SU-DHL-6 (cell line): ENCODE measurements at regions not wholly inside any gene's neighbourhood (a gene's known extent, or its start where the extent isn't known, plus 50 kb on each side); places are given as distances from the start of the nearest gene placed in this dataset.

Experiments
- H2AFZ ChIP-seq: fragments of 200-600 bp; sonication (generic); 2 replicates; pipeline ENCODE4 v1.6.1; 2014; ENCODE audit warnings: low read depth, mild to moderate bottlenecking, moderate library complexity, mixed read lengths, antibody characterized with exemption, low read length; ENCODE audit not compliant: severe bottlenecking
- H3F3A ChIP-seq: fragments of 200-600 bp; shearing (Covaris generic); 2 replicates; pipeline ENCODE4 v1.6.0; 2016; ENCODE audit warnings: antibody characterized with exemption, mild to moderate bottlenecking; ENCODE audit not compliant: insufficient read depth
- H3K27ac ChIP-seq: fragments of 200-600 bp; sonication (generic); 2 replicates; pipeline ENCODE4 v1.5.1; 2016; ENCODE audit warnings: low read depth, mild to moderate bottlenecking, low read length, moderate library complexity, mixed read lengths
- H3K27me3 ChIP-seq: fragments of 200-600 bp; sonication (generic), shearing (Covaris generic); 2 replicates; pipeline ENCODE4 v1.6.0; 2014; ENCODE audit warnings: mild to moderate bottlenecking, low read length
- H3K36me3 ChIP-seq: fragments of 200-600 bp; sonication (generic); 2 replicates; pipeline ENCODE4 v1.6.1; 2014; ENCODE audit warnings: mild to moderate bottlenecking, low read length, mixed read lengths
- H3K4me2 ChIP-seq: fragments of 300-600, 200-600 bp; shearing (Covaris generic), sonication (generic); 2 replicates; pipeline ENCODE4 v1.6.0; 2014; ENCODE audit warnings: low read length, low read depth, mild to moderate bottlenecking; ENCODE audit not compliant: poor library complexity, severe bottlenecking
- H3K4me3 ChIP-seq: fragments of 200-600 bp; sonication (generic); 2 replicates; pipeline ENCODE4 v1.5.1; 2014; ENCODE audit warnings: antibody characterized with exemption, low read length, mild to moderate bottlenecking, mixed read lengths; ENCODE audit not compliant: insufficient read depth, poor library complexity, severe bottlenecking
- H3K79me2 ChIP-seq: fragments of 200-600 bp; sonication (generic); 2 replicates; pipeline ENCODE4 v1.6.1; 2014; ENCODE audit warnings: mild to moderate bottlenecking, low read length, moderate library complexity; ENCODE audit not compliant: insufficient read depth
- H3K9ac ChIP-seq: fragments of 200-600 bp; sonication (generic); 2 replicates; pipeline ENCODE4 v1.7.0; 2014; ENCODE audit warnings: mild to moderate bottlenecking, low read length
- H3K9me2 ChIP-seq: fragments of 200-600 bp; sonication (generic); replicated peaks from 2 replicates; pipeline ENCODE4 v1.6.1; 2014; ENCODE audit warnings: low read length; ENCODE audit not compliant: insufficient read depth
- H3K9me3 ChIP-seq: fragments of 200-600 bp; sonication (generic); 2 replicates; pipeline ENCODE4 v1.6.1; 2014; ENCODE audit warnings: low read length, mixed read lengths; ENCODE audit not compliant: insufficient read depth
- H4K20me1 ChIP-seq: fragments of 200-600 bp; sonication (generic); 2 replicates; pipeline ENCODE4 v1.6.1; 2014; ENCODE audit warnings: low read depth, mild to moderate bottlenecking, antibody characterized with exemption, low read length, moderate library complexity, mixed read lengths
- EZH2phosphoT487 ChIP-seq: fragments of 200-600 bp; sonication (generic), shearing (Covaris generic); conservative IDR thresholded peaks from 2 replicates; pipeline ENCODE4 v1.6.1; 2018; ENCODE audit warnings: mild to moderate bottlenecking, antibody characterized with exemption, low read length, moderate library complexity, mixed read lengths
- TF ChIP-seq, protein P1 (sequence below): fragments of 200-600 bp; sonication (generic); IDR thresholded peaks from one replicate; pipeline ENCODE4 v1.5.1; 2017; ENCODE audit warnings: antibody characterized with exemption, mild to moderate bottlenecking, low read length, moderate library complexity; ENCODE audit not compliant: insufficient read depth, poor library complexity, severe bottlenecking

DNA sequence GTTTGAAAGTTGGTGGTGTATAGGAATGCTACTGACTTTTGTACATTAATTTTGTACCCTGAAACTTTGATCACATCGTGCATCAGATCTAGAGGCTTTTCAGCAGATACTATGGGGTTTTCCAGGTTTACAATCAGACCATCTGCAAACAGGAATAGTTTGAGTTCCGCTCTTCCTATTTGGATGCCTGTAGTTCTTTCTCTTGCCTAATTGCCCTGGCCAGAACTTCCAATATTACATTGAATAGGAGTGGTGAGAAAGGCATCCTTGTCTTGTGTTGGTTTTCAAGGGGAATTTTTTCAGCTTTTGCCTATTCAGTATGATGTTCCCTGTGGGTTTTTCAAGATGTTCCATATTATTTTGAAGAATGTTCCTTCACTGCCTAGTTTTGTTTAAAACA, 633.5 kb downstream of the KCNJ3 start:
- no peak overlapping the region for H3K9ac ChIP-seq
- no peak overlapping the region for H3K4me3 ChIP-seq
- no peaks in the 10 kb centered on the region for H3K9me3 ChIP-seq
- no peak overlapping the region for H3K4me2 ChIP-seq
- no peaks in the 10 kb centered on the region for H3K27me3 ChIP-seq
- no peaks in the 10 kb centered on the region for H3F3A ChIP-seq
- H3K27ac ChIP-seq = no peak overlapping the region
- no peaks in the 10 kb centered on the region for H3K9me2 ChIP-seq
- H3K36me3 ChIP-seq = no peaks in the 10 kb centered on the region
- no peaks in the 10 kb centered on the region for H3K79me2 ChIP-seq
- H4K20me1 ChIP-seq = no peaks in the 10 kb centered on the region
- no peak overlapping the region for H2AFZ ChIP-seq
- TF ChIP-seq EZH2phosphoT487 = no peak
- TF ChIP-seq, protein P1, sequence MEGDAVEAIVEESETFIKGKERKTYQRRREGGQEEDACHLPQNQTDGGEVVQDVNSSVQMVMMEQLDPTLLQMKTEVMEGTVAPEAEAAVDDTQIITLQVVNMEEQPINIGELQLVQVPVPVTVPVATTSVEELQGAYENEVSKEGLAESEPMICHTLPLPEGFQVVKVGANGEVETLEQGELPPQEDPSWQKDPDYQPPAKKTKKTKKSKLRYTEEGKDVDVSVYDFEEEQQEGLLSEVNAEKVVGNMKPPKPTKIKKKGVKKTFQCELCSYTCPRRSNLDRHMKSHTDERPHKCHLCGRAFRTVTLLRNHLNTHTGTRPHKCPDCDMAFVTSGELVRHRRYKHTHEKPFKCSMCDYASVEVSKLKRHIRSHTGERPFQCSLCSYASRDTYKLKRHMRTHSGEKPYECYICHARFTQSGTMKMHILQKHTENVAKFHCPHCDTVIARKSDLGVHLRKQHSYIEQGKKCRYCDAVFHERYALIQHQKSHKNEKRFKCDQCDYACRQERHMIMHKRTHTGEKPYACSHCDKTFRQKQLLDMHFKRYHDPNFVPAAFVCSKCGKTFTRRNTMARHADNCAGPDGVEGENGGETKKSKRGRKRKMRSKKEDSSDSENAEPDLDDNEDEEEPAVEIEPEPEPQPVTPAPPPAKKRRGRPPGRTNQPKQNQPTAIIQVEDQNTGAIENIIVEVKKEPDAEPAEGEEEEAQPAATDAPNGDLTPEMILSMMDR = no peak

DNA sequence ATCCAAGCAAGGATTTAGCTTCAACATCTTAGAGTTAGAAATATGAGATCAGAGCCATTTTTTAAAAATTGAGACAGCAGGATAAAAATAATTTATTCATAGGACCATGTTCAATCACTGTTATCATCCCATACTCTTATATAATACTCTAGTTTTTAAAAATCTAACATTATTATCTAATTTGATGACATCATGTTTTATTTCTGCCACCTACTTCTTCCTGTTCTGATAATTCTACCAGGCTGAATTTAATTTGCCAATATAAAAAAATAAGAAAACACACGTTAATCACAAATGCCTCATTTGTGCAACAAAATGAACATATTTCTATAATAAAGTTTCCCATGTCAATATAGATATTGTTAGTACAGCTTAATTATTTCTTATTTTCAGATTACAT, 621.7 kb downstream of the KCNJ3 start:
- Histone ChIP-seq H3K9me3 (no peaks in the 10 kb centered on the region), H3K27ac (no peak overlapping the region), H3K4me2 (no peak overlapping the region), H3K4me3 (no peak overlapping the region), H3K27me3 (no peaks in the 10 kb centered on the region; the same call in 1 of the 2 replicates), H4K20me1 (no peaks in the 10 kb centered on the region), H3F3A (no peaks in the 10 kb centered on the region), H3K79me2 (no peaks in the 10 kb centered on the region), H2AFZ (no peak overlapping the region), H3K9ac (no peak overlapping the region), H3K36me3 (no peaks in the 10 kb centered on the region), H3K9me2 (no peaks in the 10 kb centered on the region)
- TF ChIP-seq EZH2phosphoT487 = no peak
- TF ChIP-seq, protein P1 = no peak

DNA sequence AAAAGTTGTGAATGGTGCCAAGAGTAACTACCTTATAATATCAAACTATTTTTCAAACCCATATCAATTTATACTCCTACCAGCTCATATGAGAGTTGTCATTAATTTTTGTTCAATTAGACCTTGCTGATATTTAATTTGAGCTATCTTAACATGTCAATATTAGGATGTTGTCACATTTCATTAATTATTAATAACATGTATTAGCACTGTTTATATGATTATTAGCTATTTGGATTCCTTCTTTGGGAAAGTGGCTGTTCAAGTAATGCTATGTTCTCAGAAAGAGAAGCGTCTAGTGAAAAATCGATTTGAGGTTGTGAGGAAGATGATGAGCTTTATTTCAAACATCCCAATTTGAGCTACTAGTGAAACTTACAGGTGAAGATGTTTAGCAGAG, 620.2 kb downstream of the KCNJ3 start:
- Histone ChIP-seq H3K27ac (no peak overlapping the region), H3K79me2 (no peaks in the 10 kb centered on the region), H2AFZ (no peak overlapping the region), H3K9me3 (no peaks in the 10 kb centered on the region), H3K36me3 (no peaks in the 10 kb centered on the region), H4K20me1 (no peaks in the 10 kb centered on the region), H3K9ac (no peak overlapping the region), H3K27me3 (no peaks in the 10 kb centered on the region; the same call in 1 of the 2 replicates), H3K4me3 (no peak overlapping the region), H3F3A (no peaks in the 10 kb centered on the region), H3K9me2 (no peaks in the 10 kb centered on the region), H3K4me2 (no peak overlapping the region)
- TF ChIP-seq, protein P1 = no peak
- TF ChIP-seq EZH2phosphoT487 = no peak

DNA sequence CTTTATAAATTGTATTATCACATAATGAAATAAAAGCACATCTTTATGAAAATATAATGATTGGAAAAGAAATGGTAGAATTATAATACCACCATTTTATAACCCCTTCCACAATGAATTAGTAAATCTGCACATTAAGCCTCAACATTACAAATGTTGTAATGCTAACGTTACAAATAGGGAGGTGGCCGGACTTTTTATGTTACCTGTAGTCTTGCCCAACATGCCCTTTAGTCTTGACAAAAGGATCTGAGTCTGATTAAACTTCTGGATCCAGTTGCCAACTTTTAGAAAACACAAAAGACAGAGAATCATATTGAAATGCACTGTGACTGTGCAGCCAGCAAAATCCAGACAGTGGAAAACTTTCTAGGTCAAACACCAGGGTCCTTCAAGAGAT, 617.3 kb downstream of the KCNJ3 start:
- Histone ChIP-seq H3K36me3 (no peaks in the 10 kb centered on the region), H4K20me1 (no peaks in the 10 kb centered on the region), H3K9ac (no peak overlapping the region), H3K79me2 (no peaks in the 10 kb centered on the region), H3F3A (no peaks in the 10 kb centered on the region), H2AFZ (no peak overlapping the region), H3K27ac (no peak overlapping the region), H3K4me3 (no peak overlapping the region), H3K27me3 (no peaks in the 10 kb centered on the region; the same call in 1 of the 2 replicates), H3K9me3 (no peaks in the 10 kb centered on the region), H3K9me2 (no peaks in the 10 kb centered on the region), H3K4me2 (no peak overlapping the region)
- TF ChIP-seq, protein P1 = no peak
- no peak for TF ChIP-seq EZH2phosphoT487
